ELF-1 (cell line): ENCODE measurements at regions not wholly inside any gene's neighbourhood (a gene's known extent, or its start where the extent isn't known, plus 50 kb on each side); places are given as distances from the start of the nearest gene placed in this dataset.
A peak's percentile ranks its signal among the peaks of the same experiment; 100 is the strongest.

ENCODE experiments used
- DNase-seq: peaks from one replicate; pipeline ENCODE4 v3.0.0-alpha.2; 2016; ENCODE audit warnings: low read depth, low spot score

GRCh38 chr2:60400462-60401246, 152.8 kb downstream of the BCL11A start:
- DNase-seq = no peak

GRCh38 chr2:60394463-60394862, 159.0 kb downstream of the BCL11A start:
- DNase-seq = no peak

GRCh38 chr2:60391649-60392375, 161.6 kb downstream of the BCL11A start:
- no peak for DNase-seq

- DNase-seq = no peak
These were observed 162.2 kb downstream of the BCL11A start for GRCh38 chr2:60391230-60391629.

GRCh38 chr2:60386436-60386835, 167.0 kb downstream of the BCL11A start:
- DNase-seq = no peak

- no peak for DNase-seq
These were observed 167.8 kb downstream of the BCL11A start for GRCh38 chr2:60385648-60386047.

GRCh38 chr2:60383401-60384143, 169.9 kb downstream of the BCL11A start:
- DNase-seq = peak; percentile 42

GRCh38 chr2:60380411-60380810, 173.0 kb downstream of the BCL11A start:
- no peak for DNase-seq

- no peak for DNase-seq
These were observed 173.8 kb downstream of the BCL11A start for GRCh38 chr2:60379684-60380083.

- no peak for DNase-seq
These were observed 174.2 kb downstream of the BCL11A start for GRCh38 chr2:60379216-60379615.

- DNase-seq = no peak
These were observed 175.6 kb downstream of the BCL11A start for GRCh38 chr2:60377825-60378224.

GRCh38 chr2:60376252-60376651, 177.2 kb downstream of the BCL11A start:
- DNase-seq = no peak

- no peak for DNase-seq
These were observed 181.8 kb downstream of the BCL11A start for GRCh38 chr2:60371681-60372080.

- no peak for DNase-seq
These were observed 182.2 kb downstream of the BCL11A start for GRCh38 chr2:60371219-60371618.

GRCh38 chr2:60370814-60371213, 182.6 kb downstream of the BCL11A start:
- DNase-seq = no peak

- DNase-seq = no peak
These were observed 185.0 kb downstream of the BCL11A start for GRCh38 chr2:60368456-60368855.

- DNase-seq = peak; percentile 21
These were observed 187.2 kb downstream of the BCL11A start for GRCh38 chr2:60366135-60366712.

- DNase-seq = peak; percentile 18
These were observed 187.9 kb downstream of the BCL11A start for GRCh38 chr2:60365556-60365955.

GRCh38 chr2:60364491-60364890, 189.0 kb downstream of the BCL11A start:
- no peak for DNase-seq

- no peak for DNase-seq
These were observed 192.0 kb downstream of the BCL11A start for GRCh38 chr2:60361498-60361897.

GRCh38 chr2:60359569-60359968, 193.9 kb downstream of the BCL11A start:
- no peak for DNase-seq

- no peak for DNase-seq
These were observed 195.0 kb downstream of the BCL11A start for GRCh38 chr2:60358476-60358875.
